ENCODE measurements at regions not wholly inside any gene's neighbourhood (a gene's known extent, or its start where the extent isn't known, plus 50 kb on each side); places are given as distances from the start of the nearest gene placed in this dataset.

- TF ChIP-seq ZNF281 (CRISPR knock-in tag; IDR thresholded peaks at IDR 0.05) (no peak), IRF1 (CRISPR knock-in tag; IDR thresholded peaks at IDR 0.05) (no peak), ZNF416 (CRISPR knock-in tag; IDR thresholded peaks at IDR 0.05) (no peak), GTF2I (CRISPR knock-in tag; conservative IDR thresholded peaks at IDR 0.05) (no peak), SOX15 (CRISPR knock-in tag; IDR thresholded peaks at IDR 0.05) (no peak)
These were observed 187.4 kb upstream of the ATP1B1 start (continued) for GRCh38 chr1:168918860-168919741.

DNA sequence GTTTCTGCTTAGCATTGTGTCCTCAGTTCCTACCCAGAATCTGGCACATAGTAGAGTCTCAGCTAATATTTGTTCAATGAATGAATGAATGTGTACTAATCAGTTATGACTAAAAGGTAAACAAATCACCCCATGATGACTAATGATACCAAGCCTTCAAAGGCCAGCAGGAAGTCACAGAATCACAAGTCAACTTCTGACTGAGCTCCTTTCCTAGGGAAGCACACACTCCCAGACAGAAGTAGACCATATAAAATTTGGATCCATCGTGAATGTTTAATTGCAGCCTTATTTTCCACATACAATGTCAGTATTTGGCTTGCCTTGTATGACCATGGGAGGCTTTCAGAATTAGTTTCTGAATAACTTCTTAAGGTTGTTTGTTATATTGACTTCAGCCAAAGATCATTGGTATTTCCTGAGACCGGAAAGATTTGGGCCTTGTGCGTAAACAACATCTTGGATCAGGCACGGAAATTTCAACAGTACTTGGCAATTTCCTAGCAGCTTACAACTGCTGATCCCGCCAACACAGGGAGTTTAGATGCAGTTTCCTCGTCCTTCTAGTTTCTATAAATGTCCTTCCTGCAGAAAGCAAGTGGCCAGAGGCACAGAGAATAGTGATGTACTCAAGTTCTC, 185.9 kb upstream of the ATP1B1 start:
- H3K4me3 Mint-ChIP-seq: no peak overlapping the region
- ChIA-PET CTCF (interaction anchor here (1.0 kb wide), 1 partner anchor 317 kb away, joined by 4 read pairs; no protein-coding TSS in a partner anchor), POLR2A (no interaction called here)
- DNase-seq (ENCODE audit: low spot score) (no peak), ATAC-seq (no peak)
- no peaks in the 10 kb centered on the region for H3K27me3 Mint-ChIP-seq (ENCODE audit: low read depth)
- H3K9me3 Mint-ChIP-seq: peaks cover 7% of the 10 kb centered on the region
- TF ChIP-seq CREB1 (CRISPR knock-in tag; IDR thresholded peaks at IDR 0.05) (no peak), ZNF138 (CRISPR knock-in tag; conservative IDR thresholded peaks at IDR 0.05) (no peak), FOXJ3 (CRISPR knock-in tag; IDR thresholded peaks at IDR 0.05; ENCODE audit: borderline replicate concordance) (no peak), NR2C2 (CRISPR knock-in tag; IDR thresholded peaks at IDR 0.05) (no peak), ZNF263 (CRISPR knock-in tag; IDR thresholded peaks at IDR 0.05; ENCODE audit: low read depth) (no peak), ESRRA (CRISPR knock-in tag; IDR thresholded peaks at IDR 0.05; ENCODE audit: borderline replicate concordance) (no peak), STAT6 (CRISPR knock-in tag; conservative IDR thresholded peaks at IDR 0.05; ENCODE audit: low read depth) (no peak), KAT7 (CRISPR knock-in tag; IDR thresholded peaks at IDR 0.05; ENCODE audit: borderline replicate concordance) (no peak), SOX15 (CRISPR knock-in tag; IDR thresholded peaks at IDR 0.05) (no peak), OVOL2 (CRISPR knock-in tag; IDR thresholded peaks at IDR 0.05; ENCODE audit: borderline replicate concordance) (no peak), PRDM15 (CRISPR knock-in tag; IDR thresholded peaks at IDR 0.05) (no peak), RELA (CRISPR knock-in tag; IDR thresholded peaks at IDR 0.05; ENCODE audit: borderline replicate concordance) (no peak)
- TF ChIP-seq, protein P1, sequence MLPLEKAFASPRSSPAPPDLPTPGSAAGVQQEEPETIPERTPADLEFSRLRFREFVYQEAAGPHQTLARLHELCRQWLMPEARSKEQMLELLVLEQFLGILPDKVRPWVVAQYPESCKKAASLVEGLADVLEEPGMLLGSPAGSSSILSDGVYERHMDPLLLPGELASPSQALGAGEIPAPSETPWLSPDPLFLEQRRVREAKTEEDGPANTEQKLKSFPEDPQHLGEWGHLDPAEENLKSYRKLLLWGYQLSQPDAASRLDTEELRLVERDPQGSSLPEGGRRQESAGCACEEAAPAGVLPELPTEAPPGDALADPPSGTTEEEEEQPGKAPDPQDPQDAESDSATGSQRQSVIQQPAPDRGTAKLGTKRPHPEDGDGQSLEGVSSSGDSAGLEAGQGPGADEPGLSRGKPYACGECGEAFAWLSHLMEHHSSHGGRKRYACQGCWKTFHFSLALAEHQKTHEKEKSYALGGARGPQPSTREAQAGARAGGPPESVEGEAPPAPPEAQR (CRISPR knock-in tag; IDR thresholded peaks at IDR 0.05): no peak
- TF ChIP-seq, protein P2, sequence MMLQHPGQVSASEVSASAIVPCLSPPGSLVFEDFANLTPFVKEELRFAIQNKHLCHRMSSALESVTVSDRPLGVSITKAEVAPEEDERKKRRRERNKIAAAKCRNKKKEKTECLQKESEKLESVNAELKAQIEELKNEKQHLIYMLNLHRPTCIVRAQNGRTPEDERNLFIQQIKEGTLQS (CRISPR knock-in tag; conservative IDR thresholded peaks at IDR 0.05): no peak
- peaks cover 32% of the 10 kb centered on the region for H3K4me1 Mint-ChIP-seq
- no peaks in the 10 kb centered on the region for H3K36me3 Mint-ChIP-seq
- H3K27ac Mint-ChIP-seq: peak overlapping the region; percentile 29
